ENCODE measurements at regions not wholly inside any gene's neighbourhood (a gene's known extent, or its start where the extent isn't known, plus 50 kb on each side); places are given as distances from the start of the nearest gene placed in this dataset.

DNA sequence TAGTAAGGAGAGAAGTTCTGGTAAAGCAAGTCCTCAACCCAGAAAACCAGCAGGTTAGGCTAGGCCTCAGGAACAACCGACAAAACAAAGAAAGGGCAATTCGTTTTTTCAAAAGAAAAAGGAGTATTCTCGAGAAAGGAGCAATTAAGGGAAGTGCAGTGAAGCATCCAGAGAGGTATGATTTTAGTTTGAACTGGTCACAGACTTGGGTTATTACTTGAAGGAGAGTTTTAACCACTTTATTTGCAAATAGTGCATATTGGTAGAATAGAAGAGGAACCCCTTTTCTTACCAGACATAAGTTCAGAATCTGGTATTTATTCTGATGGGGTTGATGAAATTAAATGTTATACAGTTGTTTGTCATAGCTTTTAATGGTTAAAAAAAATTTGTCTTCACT is 110.0 kb upstream of the GCFC2 start:
- DNase-seq (ENCODE audit: low spot score) (no peak), ATAC-seq (ENCODE audit: low read depth) (no peak)
- H3K4me1 ChIP-seq (ENCODE audit: insufficient read depth, poor library complexity, severe bottlenecking): no peaks in the 10 kb centered on the region
- no peak overlapping the region for H3K27ac ChIP-seq (ENCODE audit: poor library complexity, severe bottlenecking)
- TF ChIP-seq CTCF (IDR thresholded peaks at IDR 0.05; ENCODE audit: poor library complexity, severe bottlenecking): no peak
- H3K27me3 ChIP-seq (ENCODE audit: insufficient read depth, poor library complexity, severe bottlenecking): peaks cover 7% of the 10 kb centered on the region
- no peaks in the 10 kb centered on the region for H3K36me3 ChIP-seq (ENCODE audit: low read depth)
- H3K9me3 ChIP-seq (ENCODE audit: severe bottlenecking): no peaks in the 10 kb centered on the region
- H3K4me3 ChIP-seq (ENCODE audit: severe bottlenecking): no peak overlapping the region

DNA sequence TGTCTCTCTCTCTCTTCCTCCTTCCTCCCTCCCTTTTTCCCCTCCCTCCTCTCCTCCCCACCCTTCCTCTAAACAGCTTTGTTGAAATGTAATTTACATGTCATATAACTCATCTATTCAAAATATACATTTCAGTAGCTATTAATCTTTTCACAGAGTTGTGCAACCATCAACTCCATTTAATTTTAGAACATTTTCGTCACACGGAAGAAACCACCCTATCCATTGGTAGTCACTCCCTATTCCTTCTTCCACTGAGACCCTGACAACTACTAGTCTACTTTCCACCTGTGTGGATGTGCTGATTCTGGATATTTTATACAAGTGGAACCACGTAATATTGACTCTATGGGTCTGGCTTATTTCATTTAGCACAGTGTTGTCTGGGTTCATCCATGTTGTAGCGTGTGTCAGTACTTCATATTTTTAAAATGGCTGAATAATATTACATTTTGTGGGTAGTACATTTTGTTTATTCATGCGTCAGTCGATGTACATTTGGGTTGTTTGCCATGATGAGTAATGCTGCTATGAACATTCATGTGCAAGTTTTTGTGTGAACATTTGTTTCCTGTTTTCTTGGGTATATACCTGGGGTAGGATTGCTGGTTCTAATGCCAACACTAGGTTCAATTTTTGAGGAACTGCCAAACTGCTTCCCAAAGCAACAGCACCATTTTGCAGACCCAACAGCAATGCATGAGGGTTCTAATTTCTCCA is 100.1 kb upstream of the GCFC2 start:
- peaks cover 7% of the 10 kb centered on the region for H3K27me3 ChIP-seq (ENCODE audit: insufficient read depth, poor library complexity, severe bottlenecking)
- H3K4me3 ChIP-seq (ENCODE audit: severe bottlenecking): no peak overlapping the region
- no peaks in the 10 kb centered on the region for H3K36me3 ChIP-seq (ENCODE audit: low read depth)
- no peak for DNase-seq (ENCODE audit: low spot score)
- H3K4me1 ChIP-seq (ENCODE audit: insufficient read depth, poor library complexity, severe bottlenecking): no peaks in the 10 kb centered on the region
- no peak overlapping the region for H3K27ac ChIP-seq (ENCODE audit: poor library complexity, severe bottlenecking)
- TF ChIP-seq CTCF (IDR thresholded peaks at IDR 0.05; ENCODE audit: poor library complexity, severe bottlenecking): no peak
- no peak for ATAC-seq (ENCODE audit: low read depth)
- H3K9me3 ChIP-seq (ENCODE audit: severe bottlenecking): no peaks in the 10 kb centered on the region

DNA sequence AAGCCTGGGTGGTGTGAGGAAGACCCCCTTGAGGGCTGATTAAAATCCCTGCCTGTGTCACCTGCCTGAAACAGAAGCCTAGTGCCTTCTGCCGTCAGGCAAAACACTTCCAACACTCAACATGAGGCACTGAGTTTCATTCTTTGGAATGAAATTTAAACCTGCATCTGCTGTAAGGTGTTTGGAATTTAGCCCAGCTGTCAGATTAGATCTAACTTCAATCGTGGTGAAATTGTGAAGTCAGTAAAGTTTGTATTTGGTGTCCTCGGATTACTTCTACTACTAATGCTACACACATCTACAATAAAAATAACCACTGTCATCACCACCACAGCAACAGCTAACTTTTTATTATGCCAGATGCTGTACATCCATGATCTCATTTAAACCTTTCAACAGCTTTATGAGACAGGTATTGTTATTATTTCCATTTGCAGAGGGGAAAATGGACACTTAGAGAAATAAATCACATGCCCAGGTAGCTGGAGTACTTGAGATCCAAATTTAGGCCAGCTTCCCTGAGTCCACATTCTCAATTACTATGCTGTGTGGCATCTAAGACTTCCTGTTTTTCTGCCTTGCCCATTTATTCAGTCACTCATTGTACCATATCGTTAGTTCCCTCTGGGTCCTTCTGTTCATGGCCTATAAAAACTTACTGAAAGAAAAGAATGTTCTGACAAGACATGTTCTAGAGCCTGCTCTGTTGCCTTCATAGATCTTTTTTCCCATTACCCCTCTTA is 98.2 kb upstream of the GCFC2 start:
- Histone ChIP-seq H3K27me3 (ENCODE audit: insufficient read depth, poor library complexity, severe bottlenecking) (no peaks in the 10 kb centered on the region), H3K36me3 (ENCODE audit: low read depth) (no peaks in the 10 kb centered on the region), H3K9me3 (ENCODE audit: severe bottlenecking) (no peaks in the 10 kb centered on the region), H3K27ac (ENCODE audit: poor library complexity, severe bottlenecking) (no peak overlapping the region), H3K4me3 (ENCODE audit: severe bottlenecking) (no peak overlapping the region), H3K4me1 (ENCODE audit: insufficient read depth, poor library complexity, severe bottlenecking) (no peaks in the 10 kb centered on the region)
- no peak for ATAC-seq (ENCODE audit: low read depth)
- no peak for DNase-seq (ENCODE audit: low spot score)
- TF ChIP-seq CTCF (IDR thresholded peaks at IDR 0.05; ENCODE audit: poor library complexity, severe bottlenecking): no peak

DNA sequence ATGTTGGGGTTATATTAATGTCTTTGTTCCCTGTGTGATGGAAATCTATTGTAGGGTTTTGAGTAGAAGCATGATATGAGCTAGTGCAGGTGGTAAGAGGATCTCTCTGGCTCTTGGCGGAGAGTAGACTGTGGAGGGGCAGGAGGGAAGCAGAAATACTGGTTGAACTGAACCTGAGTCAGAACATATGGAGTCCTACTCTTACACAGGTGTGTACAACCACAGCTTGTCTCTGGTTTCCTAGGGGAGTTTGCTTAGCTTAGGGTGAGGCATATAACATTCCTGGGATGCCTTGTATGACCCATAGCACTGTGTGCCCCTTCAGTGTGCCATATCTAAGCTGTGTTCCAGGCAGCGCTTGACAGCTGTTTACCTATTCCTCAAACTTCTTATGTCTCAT is 97.3 kb upstream of the GCFC2 start:
- no peaks in the 10 kb centered on the region for H3K27me3 ChIP-seq (ENCODE audit: insufficient read depth, poor library complexity, severe bottlenecking)
- ATAC-seq (ENCODE audit: low read depth): peak; percentile 85
- DNase-seq (ENCODE audit: low spot score): no peak
- H3K27ac ChIP-seq (ENCODE audit: poor library complexity, severe bottlenecking): no peak overlapping the region
- no peaks in the 10 kb centered on the region for H3K36me3 ChIP-seq (ENCODE audit: low read depth)
- H3K4me3 ChIP-seq (ENCODE audit: severe bottlenecking): no peak overlapping the region
- no peaks in the 10 kb centered on the region for H3K4me1 ChIP-seq (ENCODE audit: insufficient read depth, poor library complexity, severe bottlenecking)
- TF ChIP-seq CTCF (IDR thresholded peaks at IDR 0.05; ENCODE audit: poor library complexity, severe bottlenecking): no peak
- H3K9me3 ChIP-seq (ENCODE audit: severe bottlenecking): no peaks in the 10 kb centered on the region
